Prostate gland (tissue), 2 donors: ENCODE measurements at regions not wholly inside any gene's neighbourhood (a gene's known extent, or its start where the extent isn't known, plus 50 kb on each side); places are given as distances from the start of the nearest gene placed in this dataset.

Experiments used
- POLR2A ChIP-seq: fragments of 450-650 bp; IDR thresholded peaks from one replicate; pipeline ENCODE4 v1.6.1; 2016; ENCODE audit warnings: antibody characterized with exemption, mild to moderate bottlenecking
- POLR2AphosphoS5 ChIP-seq: sonication (generic); formaldehyde crosslinking; IDR thresholded peaks from one replicate; pipeline ENCODE4 v1.6.1; 2017; ENCODE audit warnings: antibody characterized with exemption
- TF ChIP-seq, protein P1 (sequence below), 4 experiments: fragments of 200-600 bp in 2 of 4; fragments of 450-650 bp in 2 of 4; sonication (generic) in 2 of 4; IDR thresholded peaks; 1 replicate in 3 of 4; 2 replicates in 1 of 4; pipeline ENCODE4 v1.5.1; 2016 to 2019; ENCODE audit warnings: antibody characterized with exemption in 4 of 4, mild to moderate bottlenecking in 2 of 4, moderate library complexity in 2 of 4

DNA sequence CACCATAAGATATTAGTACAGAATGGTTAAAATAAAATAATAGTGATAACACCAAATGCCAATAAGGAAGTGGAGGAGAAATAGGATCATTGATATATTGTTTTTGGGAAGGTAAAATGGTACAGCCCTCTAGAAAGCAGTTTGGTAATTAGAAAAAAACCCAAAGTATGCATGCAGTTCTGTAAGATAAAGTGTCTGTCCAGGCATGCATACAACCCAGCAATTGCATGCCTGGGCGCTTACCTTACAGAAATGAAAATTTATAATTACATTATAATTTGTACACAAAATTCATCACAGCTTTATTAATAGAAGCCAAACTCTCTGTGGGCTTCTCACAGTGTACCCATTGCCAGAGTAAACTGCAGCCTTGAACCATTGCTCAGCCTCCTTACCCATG, 124.7 kb downstream of the TTC6 start:
- TF ChIP-seq, protein P1, sequence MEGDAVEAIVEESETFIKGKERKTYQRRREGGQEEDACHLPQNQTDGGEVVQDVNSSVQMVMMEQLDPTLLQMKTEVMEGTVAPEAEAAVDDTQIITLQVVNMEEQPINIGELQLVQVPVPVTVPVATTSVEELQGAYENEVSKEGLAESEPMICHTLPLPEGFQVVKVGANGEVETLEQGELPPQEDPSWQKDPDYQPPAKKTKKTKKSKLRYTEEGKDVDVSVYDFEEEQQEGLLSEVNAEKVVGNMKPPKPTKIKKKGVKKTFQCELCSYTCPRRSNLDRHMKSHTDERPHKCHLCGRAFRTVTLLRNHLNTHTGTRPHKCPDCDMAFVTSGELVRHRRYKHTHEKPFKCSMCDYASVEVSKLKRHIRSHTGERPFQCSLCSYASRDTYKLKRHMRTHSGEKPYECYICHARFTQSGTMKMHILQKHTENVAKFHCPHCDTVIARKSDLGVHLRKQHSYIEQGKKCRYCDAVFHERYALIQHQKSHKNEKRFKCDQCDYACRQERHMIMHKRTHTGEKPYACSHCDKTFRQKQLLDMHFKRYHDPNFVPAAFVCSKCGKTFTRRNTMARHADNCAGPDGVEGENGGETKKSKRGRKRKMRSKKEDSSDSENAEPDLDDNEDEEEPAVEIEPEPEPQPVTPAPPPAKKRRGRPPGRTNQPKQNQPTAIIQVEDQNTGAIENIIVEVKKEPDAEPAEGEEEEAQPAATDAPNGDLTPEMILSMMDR (IDR thresholded peaks at IDR 0.05): no peak
- no peak for TF ChIP-seq POLR2AphosphoS5
- TF ChIP-seq POLR2A: no peak
